ENCODE measurements at regions not wholly inside any gene's neighbourhood (a gene's known extent, or its start where the extent isn't known, plus 50 kb on each side); places are given as distances from the start of the nearest gene placed in this dataset.
A peak's percentile ranks its signal among the peaks of the same experiment; 100 is the strongest.

DNA sequence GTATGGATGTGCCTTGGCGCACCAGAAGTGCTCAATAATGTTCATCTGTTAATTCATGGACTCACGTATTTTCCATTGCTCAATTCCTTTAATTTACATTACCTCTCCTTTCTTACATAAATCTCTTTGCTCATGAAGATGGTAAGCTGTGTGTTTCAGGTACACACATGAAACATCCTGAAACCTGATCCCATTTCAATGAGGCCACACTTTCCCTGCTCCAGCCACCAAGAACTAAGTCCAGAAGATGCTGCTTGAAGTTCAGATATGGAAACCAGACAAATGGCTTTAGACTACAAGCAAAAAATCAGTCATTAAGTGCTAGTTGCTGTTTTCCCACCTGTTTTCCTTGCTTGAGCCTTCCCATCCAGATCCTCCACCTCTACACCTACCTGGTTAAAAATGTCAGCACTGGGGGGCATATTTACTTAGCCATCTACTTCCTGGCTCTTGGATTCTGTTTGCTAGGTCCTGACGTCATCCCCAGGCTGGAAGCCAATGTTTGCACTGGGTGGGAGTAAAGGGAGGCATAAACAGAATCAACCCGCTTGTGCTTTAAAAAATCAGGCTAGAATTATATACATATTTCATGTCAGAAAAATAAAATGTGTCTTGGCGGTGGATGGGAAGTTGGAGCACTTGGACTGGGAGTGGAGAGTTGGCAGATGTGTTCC is 309.7 kb downstream of the OSR1 start:
- H3K27me3 Mint-ChIP-seq: no peaks in the 10 kb centered on the region

GRCh38 chr2:19046986-19047780 is 311.2 kb downstream of the OSR1 start:
- no peak for DNase-seq
- Histone ChIP-seq H3K27me3 (ENCODE audit: control insufficient read depth in 2 of 2, insufficient read depth in 2 of 2, low read length in 2 of 2) (no peaks in the 10 kb centered on the region), H3K9me3 (ENCODE audit: control insufficient read depth in 2 of 3, low read length in 3 of 3) (no peaks in the 10 kb centered on the region), H3K27ac (ENCODE audit: low read depth, low read length) (no peak overlapping the region), H3K4me3 (ENCODE audit: low read length) (no peak overlapping the region), H3K4me1 (ENCODE audit: control insufficient read depth in 2 of 2, insufficient read depth in 2 of 2, low read length in 2 of 2) (no peaks in the 10 kb centered on the region), H3K36me3 (ENCODE audit: control insufficient read depth in 2 of 3, insufficient read depth in 3 of 3, low read length in 3 of 3) (no peaks in the 10 kb centered on the region)
- intact Hi-C loops (cut with micrococcal nuclease): no loop called here
- Mint-ChIP-seq H3K27me3 (no peaks in the 10 kb centered on the region), H3K9me3 (peaks cover 0 to 3% (median 0%) of the 10 kb centered on the region in 11 donors), H3K36me3 (peaks cover 0 to 13% (median 0%) of the 10 kb centered on the region in 5 donors), H3K4me3 (no peak overlapping the region), H3K4me1 (no peaks in the 10 kb centered on the region), H3K27ac (no peak overlapping the region)
- CTCF ChIA-PET: no interaction called here
- ATAC-seq: no peak
- POLR2A ChIA-PET: no interaction called here

More for the DNA sequence above, 309.7 kb downstream of the OSR1 start:
- H3K9me3 ChIP-seq (ENCODE audit: control insufficient read depth in 2 of 3, low read length in 3 of 3): no peaks in the 10 kb centered on the region
- H3K27me3 ChIP-seq (ENCODE audit: control insufficient read depth in 2 of 2, insufficient read depth in 2 of 2, low read length in 2 of 2): no peaks in the 10 kb centered on the region
- intact Hi-C loops (cut with micrococcal nuclease): no loop called here
- no peaks in the 10 kb centered on the region for H3K36me3 ChIP-seq (ENCODE audit: control insufficient read depth in 2 of 3, insufficient read depth in 3 of 3, low read length in 3 of 3)
- Mint-ChIP-seq H3K4me1 (no peaks in the 10 kb centered on the region), H3K4me3 (no peak overlapping the region), H3K27ac (no peak overlapping the region), H3K36me3 (peaks cover 0 to 13% (median 0%) of the 10 kb centered on the region in 5 donors), H3K9me3 (peaks cover 0 to 3% (median 0%) of the 10 kb centered on the region in 11 donors)
- ChIA-PET POLR2A (interaction anchor here (0.5 kb wide), 1 partner anchor 36 kb away, joined by 3 read pairs; no protein-coding TSS in a partner anchor), CTCF (no interaction called here)
- no peak for DNase-seq
- H3K4me3 ChIP-seq (ENCODE audit: low read length): no peak overlapping the region
- H3K4me1 ChIP-seq (ENCODE audit: control insufficient read depth in 2 of 2, insufficient read depth in 2 of 2, low read length in 2 of 2): no peaks in the 10 kb centered on the region
- no peak for ATAC-seq
- no peak overlapping the region for H3K27ac ChIP-seq (ENCODE audit: low read depth, low read length)

- CTCF ChIA-PET: no interaction called here
- ATAC-seq (no peak), DNase-seq (no peak)
- Histone ChIP-seq H3K36me3 (ENCODE audit: control insufficient read depth in 2 of 3, insufficient read depth in 3 of 3, low read length in 3 of 3) (no peaks in the 10 kb centered on the region), H3K27me3 (ENCODE audit: control insufficient read depth in 2 of 2, insufficient read depth in 2 of 2, low read length in 2 of 2) (no peaks in the 10 kb centered on the region), H3K9me3 (ENCODE audit: control insufficient read depth in 2 of 3, low read length in 3 of 3) (no peaks in the 10 kb centered on the region), H3K4me3 (ENCODE audit: low read length) (no peak overlapping the region), H3K4me1 (ENCODE audit: control insufficient read depth in 2 of 2, insufficient read depth in 2 of 2, low read length in 2 of 2) (no peaks in the 10 kb centered on the region), H3K27ac (ENCODE audit: low read depth, low read length) (no peak overlapping the region)
- Mint-ChIP-seq H3K9me3 (peaks cover 0 to 3% (median 0%) of the 10 kb centered on the region in 11 donors), H3K27ac (peak overlapping the region in 1 of 9 donors; percentile 1), H3K4me1 (no peaks in the 10 kb centered on the region), H3K27me3 (no peaks in the 10 kb centered on the region), H3K36me3 (peaks cover 0 to 10% (median 0%) of the 10 kb centered on the region in 5 donors), H3K4me3 (no peak overlapping the region)
- POLR2A ChIA-PET: no interaction called here
- intact Hi-C loops (cut with micrococcal nuclease): no loop called here
Observed at GRCh38 chr2:19045151-19045550, 313.3 kb downstream of the OSR1 start.

DNA sequence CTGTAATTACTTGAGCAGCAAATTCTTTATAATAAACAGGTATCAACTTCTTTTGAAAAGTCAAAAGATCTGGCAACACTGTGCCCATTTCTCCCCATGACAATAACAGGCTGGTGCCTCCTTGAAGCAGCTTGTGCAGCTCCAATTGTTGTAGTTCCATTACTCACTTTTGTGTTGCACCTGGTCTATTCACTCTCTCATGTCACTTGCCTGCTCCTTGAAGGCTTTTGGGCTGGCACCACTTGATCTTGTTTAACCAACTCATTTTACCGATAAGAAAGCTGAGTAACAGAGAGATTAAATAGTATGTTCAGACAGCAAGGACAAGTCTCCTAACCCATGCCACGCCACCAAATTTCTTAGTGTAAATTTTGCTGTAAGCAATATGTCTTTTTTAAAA is 314.5 kb downstream of the OSR1 start:
- intact Hi-C loops (cut with micrococcal nuclease): no loop called here
- H3K27me3 Mint-ChIP-seq: no peaks in the 10 kb centered on the region
- ATAC-seq (no peak), DNase-seq (no peak)
- H3K27me3 ChIP-seq (ENCODE audit: control insufficient read depth in 2 of 2, insufficient read depth in 2 of 2, low read length in 2 of 2): no peaks in the 10 kb centered on the region
- H3K36me3 Mint-ChIP-seq: peaks cover 0 to 8% (median 0%) of the 10 kb centered on the region in 5 donors
- POLR2A ChIA-PET: no interaction called here
- no peak overlapping the region for H3K27ac ChIP-seq (ENCODE audit: low read depth, low read length)
- H3K9me3 ChIP-seq (ENCODE audit: control insufficient read depth in 2 of 3, low read length in 3 of 3): no peaks in the 10 kb centered on the region
- no peak overlapping the region for H3K4me3 Mint-ChIP-seq
- no peaks in the 10 kb centered on the region for H3K4me1 ChIP-seq (ENCODE audit: control insufficient read depth in 2 of 2, insufficient read depth in 2 of 2, low read length in 2 of 2)
- no peaks in the 10 kb centered on the region for H3K4me1 Mint-ChIP-seq
- CTCF ChIA-PET: no interaction called here
- no peak overlapping the region for H3K27ac Mint-ChIP-seq
- no peaks in the 10 kb centered on the region for H3K36me3 ChIP-seq (ENCODE audit: control insufficient read depth in 2 of 3, insufficient read depth in 3 of 3, low read length in 3 of 3)
- H3K9me3 Mint-ChIP-seq: peaks cover 0 to 3% (median 0%) of the 10 kb centered on the region in 11 donors
- no peak overlapping the region for H3K4me3 ChIP-seq (ENCODE audit: low read length)

GRCh38 chr2:19041434-19042041 is 316.9 kb downstream of the OSR1 start:
- H3K4me3 Mint-ChIP-seq: no peak overlapping the region
- ChIA-PET POLR2A (no interaction called here), CTCF (no interaction called here)
- Histone ChIP-seq H3K27me3 (ENCODE audit: control insufficient read depth in 2 of 2, insufficient read depth in 2 of 2, low read length in 2 of 2) (no peaks in the 10 kb centered on the region), H3K4me1 (ENCODE audit: control insufficient read depth in 2 of 2, insufficient read depth in 2 of 2, low read length in 2 of 2) (no peaks in the 10 kb centered on the region), H3K4me3 (ENCODE audit: low read length) (no peak overlapping the region), H3K27ac (ENCODE audit: low read depth, low read length) (no peak overlapping the region), H3K36me3 (ENCODE audit: control insufficient read depth in 2 of 3, insufficient read depth in 3 of 3, low read length in 3 of 3) (no peaks in the 10 kb centered on the region), H3K9me3 (ENCODE audit: control insufficient read depth in 2 of 3, low read length in 3 of 3) (no peaks in the 10 kb centered on the region)
- no peak for ATAC-seq
- peaks cover 0 to 1% (median 0%) of the 10 kb centered on the region in 11 donors for H3K9me3 Mint-ChIP-seq
- no peak overlapping the region for H3K27ac Mint-ChIP-seq
- no peak for DNase-seq
- intact Hi-C loops (cut with micrococcal nuclease): no loop called here
- no peaks in the 10 kb centered on the region for H3K4me1 Mint-ChIP-seq
- peaks cover 0 to 3% (median 0%) of the 10 kb centered on the region in 5 donors for H3K36me3 Mint-ChIP-seq
- no peaks in the 10 kb centered on the region for H3K27me3 Mint-ChIP-seq

DNA sequence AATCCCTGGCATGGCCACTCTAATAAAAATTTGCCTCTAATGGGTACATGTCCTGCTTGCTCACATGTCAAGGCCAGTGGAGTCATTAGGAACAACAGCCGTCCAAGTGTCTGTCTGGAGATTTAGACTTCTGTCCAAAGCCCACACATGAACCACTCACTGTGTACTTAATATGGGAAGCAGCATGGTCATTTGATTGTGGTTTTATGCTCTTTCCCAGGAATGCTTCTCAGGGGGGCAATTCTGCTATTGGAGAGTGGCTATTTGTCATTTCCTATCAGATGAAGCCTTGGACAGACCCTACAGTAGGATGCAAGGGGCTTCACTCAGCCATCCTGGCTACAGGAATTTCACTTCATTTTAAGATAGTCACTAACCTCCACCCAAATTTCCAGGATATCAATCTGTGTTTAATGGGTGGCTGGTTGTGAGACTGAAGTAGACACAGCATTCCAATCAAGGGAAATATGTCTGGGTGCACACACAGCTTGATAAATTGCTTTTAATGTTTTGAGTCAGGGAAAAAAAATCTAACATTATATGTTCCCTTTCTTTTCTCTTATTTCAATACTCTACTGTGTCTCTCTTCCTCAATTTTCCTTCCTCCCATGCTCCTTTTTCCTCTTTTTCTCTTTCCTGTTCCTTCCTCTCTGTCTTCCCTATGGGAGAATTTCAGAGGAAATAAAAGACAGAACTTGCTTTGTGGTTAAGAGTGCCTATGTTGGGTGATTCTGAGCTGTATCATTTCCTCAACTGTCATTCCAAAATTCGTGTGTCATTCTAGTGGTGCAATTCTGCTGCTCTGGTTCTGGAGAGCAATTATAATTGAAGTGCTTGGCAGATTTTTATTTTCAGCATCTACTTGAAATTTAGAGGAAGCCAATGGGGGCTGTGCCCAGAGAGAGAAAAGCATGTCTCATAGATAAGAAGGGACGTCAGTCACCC is 320.1 kb downstream of the OSR1 start:
- H3K27me3 ChIP-seq (ENCODE audit: control insufficient read depth in 2 of 2, insufficient read depth in 2 of 2, low read length in 2 of 2): no peaks in the 10 kb centered on the region
- CTCF ChIA-PET: no interaction called here
- H3K4me3 ChIP-seq (ENCODE audit: low read length): no peak overlapping the region
- no peak overlapping the region for H3K27ac ChIP-seq (ENCODE audit: low read depth, low read length)
- intact Hi-C loops (cut with micrococcal nuclease): no loop called here
- no peak overlapping the region for H3K4me3 Mint-ChIP-seq
- DNase-seq (no peak), ATAC-seq (no peak)
- no peaks in the 10 kb centered on the region for H3K4me1 ChIP-seq (ENCODE audit: control insufficient read depth in 2 of 2, insufficient read depth in 2 of 2, low read length in 2 of 2)
- no peak overlapping the region for H3K27ac Mint-ChIP-seq
- no peaks in the 10 kb centered on the region for H3K36me3 ChIP-seq (ENCODE audit: control insufficient read depth in 2 of 3, insufficient read depth in 3 of 3, low read length in 3 of 3)
- no peaks in the 10 kb centered on the region for H3K9me3 ChIP-seq (ENCODE audit: control insufficient read depth in 2 of 3, low read length in 3 of 3)
- H3K4me1 Mint-ChIP-seq: no peaks in the 10 kb centered on the region
- H3K9me3 Mint-ChIP-seq: peaks cover 0 to 2% (median 0%) of the 10 kb centered on the region in 11 donors
- H3K27me3 Mint-ChIP-seq: no peaks in the 10 kb centered on the region
- H3K36me3 Mint-ChIP-seq: peaks cover 0 to 7% (median 0%) of the 10 kb centered on the region in 5 donors
- POLR2A ChIA-PET: no interaction called here
